ENCODE measurements at regions not wholly inside any gene's neighbourhood (a gene's known extent, or its start where the extent isn't known, plus 50 kb on each side); places are given as distances from the start of the nearest gene placed in this dataset.
"Not testable (repeated sequence)": the region's sequence is repeated elsewhere in the genome, so short reads cannot be mapped to it uniquely, and the experiment has no call there.

GRCh38 chr16:65392806-65393565, 271.1 kb upstream of the CDH11 start:
- DNase-seq: no peak

GRCh38 chr16:65388592-65388991, 266.7 kb upstream of the CDH11 start:
- DNase-seq: no peak

GRCh38 chr16:65386672-65387071, 264.8 kb upstream of the CDH11 start:
- no peak for DNase-seq

- no peak for DNase-seq
Measured at GRCh38 chr16:65384441-65384840, 262.6 kb upstream of the CDH11 start.

GRCh38 chr16:65377195-65377594, 255.3 kb upstream of the CDH11 start:
- no peak for DNase-seq

- no peak for DNase-seq
Measured at GRCh38 chr16:65376601-65377000, 254.7 kb upstream of the CDH11 start.

- DNase-seq: no peak
Measured at GRCh38 chr16:65375651-65376050, 253.8 kb upstream of the CDH11 start.

GRCh38 chr16:65373097-65373496, 251.2 kb upstream of the CDH11 start:
- no peak for DNase-seq

- DNase-seq: no peak
Measured at GRCh38 chr16:65372171-65372570, 250.3 kb upstream of the CDH11 start.

- DNase-seq: no peak
Measured at GRCh38 chr16:65365732-65366715, 244.2 kb upstream of the CDH11 start.

- DNase-seq: not testable (repeated sequence)
Measured at GRCh38 chr16:65356721-65357120, 234.9 kb upstream of the CDH11 start.

- no peak for DNase-seq
Measured at GRCh38 chr16:65355706-65356105, 233.8 kb upstream of the CDH11 start.

GRCh38 chr16:65353183-65353582, 231.3 kb upstream of the CDH11 start:
- DNase-seq: no peak

- no peak for DNase-seq
Measured at GRCh38 chr16:65349626-65350025, 227.8 kb upstream of the CDH11 start.

GRCh38 chr16:65343556-65343955, 221.7 kb upstream of the CDH11 start:
- no peak for DNase-seq

GRCh38 chr16:65342231-65342866, 220.5 kb upstream of the CDH11 start:
- no peak for DNase-seq

GRCh38 chr16:65339062-65339461, 217.2 kb upstream of the CDH11 start:
- DNase-seq: no peak

GRCh38 chr16:65336160-65336559, 214.3 kb upstream of the CDH11 start:
- no peak for DNase-seq

- no peak for DNase-seq
Measured at GRCh38 chr16:65334081-65334480, 212.2 kb upstream of the CDH11 start.

- no peak for DNase-seq
Measured at GRCh38 chr16:65333283-65333682, 211.4 kb upstream of the CDH11 start.

GRCh38 chr16:65327346-65327745, 205.5 kb upstream of the CDH11 start:
- no peak for DNase-seq

- no peak for DNase-seq
Measured at GRCh38 chr16:65323655-65324237, 201.9 kb upstream of the CDH11 start.

- no peak for DNase-seq
Measured at GRCh38 chr16:65319621-65320231, 197.9 kb upstream of the CDH11 start.
